Stimulated activated CD8-positive, alpha-beta memory T cell treated with anti-CD3 and anti-CD28 coated beads, Interleukin-4, amount 100 ng/mL, for 4 hours (primary cell): ENCODE measurements at regions not wholly inside any gene's neighbourhood (a gene's known extent, or its start where the extent isn't known, plus 50 kb on each side); places are given as distances from the start of the nearest gene placed in this dataset.

Experiments
- DNase-seq, 2 donors: peaks; one replicate each; pipeline ENCODE4 v3.0.0-alpha.2; 2020; ENCODE audit warnings: low read depth in 2 of 2, low spot score in 1 of 2

DNA sequence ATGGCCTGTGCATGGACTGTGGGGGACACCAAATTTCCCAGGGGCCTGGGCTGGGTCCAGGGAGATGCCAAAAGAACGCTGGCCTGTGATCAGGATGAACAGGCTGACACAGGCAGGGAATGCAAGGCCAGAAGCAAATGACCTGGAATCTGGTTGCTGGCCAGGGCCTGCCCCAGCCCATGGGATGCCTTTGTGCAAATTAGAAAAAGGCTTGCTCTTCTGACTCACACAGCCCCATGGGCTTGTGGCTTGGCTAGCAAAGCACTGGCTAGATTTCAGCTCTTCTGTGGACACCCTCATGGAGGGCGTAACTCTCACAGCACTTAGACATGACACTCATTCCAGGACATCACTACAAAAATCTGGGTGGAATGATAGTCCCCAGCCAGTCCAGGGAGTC, 356.0 kb downstream of the SHQ1 start:
- no peak for DNase-seq

DNA sequence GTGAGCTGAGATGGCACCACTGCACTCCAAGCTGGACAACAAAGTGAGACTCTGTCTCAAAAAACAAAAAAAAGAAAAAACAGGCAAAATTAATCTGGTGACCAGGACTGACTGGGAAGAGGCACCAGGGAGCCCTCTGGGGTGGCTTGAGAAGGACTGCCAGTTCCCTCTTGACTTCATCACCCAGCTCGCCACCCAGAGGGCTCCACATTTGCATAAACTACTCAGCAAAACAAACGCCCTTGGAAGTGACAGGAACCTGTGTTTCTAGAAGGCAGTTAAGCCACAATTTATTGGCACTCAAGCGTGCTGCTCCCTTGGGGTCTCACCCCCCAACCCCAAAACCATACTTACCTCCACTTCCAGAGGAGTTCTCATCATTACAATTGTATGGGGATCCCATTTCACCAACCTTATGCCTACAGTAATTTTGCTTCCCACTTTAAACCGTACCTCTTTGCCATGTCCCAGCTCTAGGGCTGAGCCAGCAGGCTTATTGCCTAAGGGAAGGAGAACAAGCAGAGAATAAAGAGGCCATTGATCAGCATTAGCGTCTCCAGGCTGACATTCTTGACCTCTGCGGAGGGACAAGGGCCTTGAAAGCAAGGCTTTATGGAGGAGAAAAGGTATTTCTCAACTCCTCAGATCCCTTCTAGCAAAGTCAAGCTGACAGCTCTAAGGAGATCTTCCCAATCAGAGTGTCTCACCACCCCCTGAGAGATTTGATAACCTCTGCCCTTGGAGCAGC, 357.4 kb downstream of the SHQ1 start:
- DNase-seq, result no peak

- no peak for DNase-seq
Observed at GRCh38 chr3:72489901-72490300, 358.3 kb downstream of the SHQ1 start.

GRCh38 chr3:72488738-72489035, 359.6 kb downstream of the SHQ1 start:
- no peak for DNase-seq

DNA sequence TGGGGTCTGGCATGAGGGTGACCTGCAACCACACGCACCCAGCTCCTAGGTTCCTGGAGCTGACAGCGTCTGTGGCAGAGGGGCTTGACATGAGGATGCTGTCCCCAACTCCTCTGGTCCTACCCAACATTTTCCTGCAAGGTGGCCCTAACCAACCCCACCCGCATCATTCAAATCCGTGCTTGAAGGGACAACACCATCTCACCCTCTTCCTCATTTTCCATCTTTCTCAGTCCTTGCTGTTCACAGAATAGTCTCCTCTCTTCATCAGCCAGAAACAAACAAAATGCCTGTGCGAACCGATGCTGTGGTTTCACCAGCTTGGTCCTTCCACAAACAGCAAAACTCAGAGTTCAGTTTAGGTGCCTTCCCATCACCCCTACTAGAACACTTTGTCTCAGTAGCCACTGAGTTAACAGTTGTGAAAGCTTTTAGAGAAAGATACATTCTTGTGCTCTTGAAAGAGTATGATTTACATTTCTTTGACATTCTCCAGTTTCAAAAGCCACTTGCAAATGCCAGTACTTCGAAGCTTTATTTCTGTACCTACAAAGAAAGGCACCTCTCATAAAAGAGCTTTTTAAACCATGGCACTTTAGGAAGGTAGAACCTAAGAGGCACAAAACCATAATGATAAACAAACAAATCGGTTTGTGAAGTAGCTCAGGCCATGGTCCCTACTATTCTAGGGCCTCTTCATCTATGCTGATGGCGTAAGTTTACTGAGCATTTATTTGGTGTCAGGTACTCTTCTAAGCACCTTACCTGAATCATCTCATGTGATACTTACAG, 360.1 kb downstream of the SHQ1 start:
- DNase-seq, result no peak

DNA sequence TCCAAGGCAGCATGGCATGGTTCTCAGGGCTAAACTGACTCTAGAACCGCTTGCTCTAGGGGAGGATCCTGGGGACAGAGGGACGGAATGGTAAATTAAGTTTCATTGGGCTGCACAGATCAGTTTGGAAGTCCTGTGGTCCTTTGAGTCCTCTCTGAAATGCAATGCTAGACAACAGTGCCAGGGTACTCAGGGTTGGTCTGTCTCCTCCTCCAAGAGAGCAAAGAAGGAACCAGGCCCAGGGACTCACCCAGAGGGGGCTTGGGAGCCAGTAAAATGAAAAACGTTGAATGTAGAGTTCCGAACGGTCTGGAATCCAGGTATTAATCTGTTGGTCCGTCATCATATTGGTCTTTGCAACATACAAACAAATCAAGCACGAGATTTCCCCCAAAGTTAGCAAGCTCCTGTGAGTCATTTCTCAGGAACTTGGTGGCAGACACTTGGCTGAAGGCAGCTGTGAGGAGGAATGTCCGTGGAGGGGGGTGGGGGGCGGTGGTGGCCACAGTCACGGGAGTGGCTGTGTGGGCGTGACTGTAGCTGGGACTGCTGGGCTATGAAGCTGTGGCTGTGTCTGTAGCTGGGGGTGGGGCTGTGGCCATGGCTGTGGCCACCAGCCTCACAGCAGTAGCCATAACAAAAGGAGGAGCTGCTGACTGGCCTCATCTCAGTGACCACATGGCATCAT, 361.0 kb downstream of the SHQ1 start:
- peak in 1 of 2 donors; percentile 38 for DNase-seq

- DNase-seq, result no peak
Observed at GRCh38 chr3:72485641-72486040, 362.6 kb downstream of the SHQ1 start.

DNA sequence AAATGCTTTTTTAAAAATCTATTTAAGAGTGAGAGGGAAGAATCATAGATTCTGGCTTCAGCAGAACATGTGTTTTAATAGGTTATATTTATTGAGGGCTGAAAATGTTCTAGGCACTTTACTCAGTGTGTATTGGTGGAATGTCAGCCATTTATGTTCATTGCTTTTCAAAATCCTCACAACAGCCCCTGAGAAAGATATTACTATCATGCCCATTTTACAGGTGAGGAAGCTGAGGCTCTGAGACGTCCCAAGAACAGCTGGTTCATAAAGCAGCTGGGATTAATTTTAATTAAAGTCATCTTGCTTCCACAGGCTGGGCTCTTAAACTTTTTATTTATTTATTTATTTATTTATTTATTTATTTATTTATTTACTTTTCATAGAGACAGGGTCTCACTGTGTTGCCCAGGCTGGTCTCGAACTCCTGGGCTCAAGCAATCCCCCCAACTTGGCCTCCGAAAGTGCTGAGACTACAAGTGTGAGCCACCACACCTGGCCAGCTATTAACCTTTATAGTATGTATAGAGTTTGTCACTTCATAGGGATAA, 364.6 kb downstream of the SHQ1 start:
- no peak for DNase-seq

GRCh38 chr3:72482589-72483321, 365.5 kb downstream of the SHQ1 start:
- peak; percentile 50 to 63 for DNase-seq

GRCh38 chr3:72481542-72481941, 366.7 kb downstream of the SHQ1 start:
- DNase-seq, result no peak

DNA sequence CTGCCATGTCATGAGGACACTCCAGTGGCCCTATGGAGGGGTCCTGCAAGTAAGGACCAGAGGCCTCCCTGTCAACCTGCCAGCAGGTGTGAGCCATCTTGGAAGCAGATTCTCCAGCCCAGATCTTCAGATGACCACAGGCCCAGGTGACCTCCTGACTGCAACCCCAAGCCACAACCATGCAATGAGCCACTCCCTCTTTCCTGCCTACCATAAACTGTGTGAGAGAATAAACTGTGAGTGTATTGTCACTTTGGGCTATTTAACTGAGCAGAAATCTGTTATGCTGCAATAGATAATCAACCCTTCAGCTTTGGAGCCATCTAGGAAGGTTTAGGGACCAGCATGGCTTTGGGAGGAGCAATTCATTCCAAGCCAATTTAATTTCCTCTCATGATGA, 367.9 kb downstream of the SHQ1 start:
- no peak for DNase-seq

DNA sequence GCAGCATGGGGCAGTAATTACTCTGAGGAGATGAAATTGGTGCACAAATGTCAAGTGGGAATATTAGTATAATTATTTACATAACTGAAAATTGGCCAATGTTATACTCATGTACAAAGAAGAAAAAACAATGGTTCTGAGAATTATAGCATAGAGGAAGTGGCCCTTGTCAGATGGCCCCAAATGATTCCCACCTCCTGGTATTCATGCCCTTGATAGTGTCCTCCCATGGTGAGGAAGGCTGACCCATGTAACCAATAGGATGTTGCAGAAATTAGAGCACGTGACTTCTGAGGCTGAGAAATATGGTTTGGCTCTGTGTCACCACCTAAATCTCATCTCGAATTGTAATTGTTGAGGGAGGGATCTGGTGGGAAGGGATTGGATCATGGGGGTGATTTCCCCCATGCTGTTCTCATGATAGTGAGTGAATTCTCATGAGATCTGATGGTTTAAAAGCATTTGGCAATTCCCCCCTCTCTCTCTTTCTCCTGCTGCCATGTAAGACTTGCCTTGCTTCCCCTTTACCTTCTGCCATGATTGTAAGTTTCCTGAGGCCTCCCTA, 368.5 kb downstream of the SHQ1 start:
- DNase-seq, result no peak

DNA sequence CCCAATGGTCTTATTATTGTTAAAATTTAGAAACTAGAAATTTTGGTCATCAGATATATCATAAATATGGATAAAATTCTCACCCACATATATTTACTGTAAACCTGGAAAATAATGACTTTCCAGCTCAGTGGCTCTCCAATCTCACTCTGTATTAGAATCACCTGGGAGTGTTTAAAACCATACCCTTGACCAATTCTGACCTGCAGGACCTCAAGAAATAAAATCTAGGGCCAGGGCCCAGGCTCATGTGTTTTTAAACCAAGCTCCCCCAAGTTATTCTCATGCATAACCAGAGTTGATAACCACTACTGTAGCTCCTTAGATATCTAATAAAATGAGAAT, 372.1 kb downstream of the SHQ1 start:
- DNase-seq, result no peak

DNA sequence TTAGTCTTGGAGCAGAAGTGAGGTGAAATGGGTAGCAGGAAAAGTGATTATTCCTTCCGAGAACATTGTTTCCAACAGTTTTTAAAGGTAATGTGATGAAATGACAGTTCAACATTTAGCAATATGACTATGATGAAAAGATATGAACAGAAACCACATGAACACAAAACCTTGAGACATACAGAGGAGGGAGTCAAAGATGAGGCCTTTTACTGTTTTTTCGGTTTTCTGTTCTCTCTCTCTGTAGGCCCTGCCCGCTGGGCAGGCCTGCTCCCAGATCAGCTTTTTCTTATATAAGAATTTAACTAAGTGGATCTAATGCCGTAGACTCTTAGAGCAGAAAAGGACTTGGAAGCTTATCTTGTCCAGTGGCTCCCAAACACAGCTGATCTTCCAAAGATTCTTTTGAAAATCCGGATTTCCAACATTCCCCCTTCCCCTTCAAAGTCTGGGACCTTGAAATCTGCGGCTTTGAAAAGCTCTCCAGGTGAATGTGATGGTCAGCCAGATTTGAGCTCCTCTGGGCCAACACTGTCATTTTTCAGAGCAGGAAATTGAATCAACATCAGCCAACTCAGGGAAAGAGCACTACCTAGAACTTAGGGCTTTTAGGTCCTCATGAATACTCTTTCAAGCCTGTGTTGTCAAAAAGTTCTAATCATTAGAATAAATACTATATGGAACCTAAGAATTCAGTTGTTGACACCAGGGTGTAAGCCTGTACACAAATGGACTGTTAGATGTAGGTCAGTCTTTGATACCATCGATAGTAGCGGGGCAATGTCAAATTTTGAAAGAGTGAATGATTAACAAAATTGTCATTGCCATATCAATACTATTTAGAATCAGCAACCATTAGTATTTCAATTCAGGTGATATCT, 372.7 kb downstream of the SHQ1 start:
- DNase-seq, result no peak

DNA sequence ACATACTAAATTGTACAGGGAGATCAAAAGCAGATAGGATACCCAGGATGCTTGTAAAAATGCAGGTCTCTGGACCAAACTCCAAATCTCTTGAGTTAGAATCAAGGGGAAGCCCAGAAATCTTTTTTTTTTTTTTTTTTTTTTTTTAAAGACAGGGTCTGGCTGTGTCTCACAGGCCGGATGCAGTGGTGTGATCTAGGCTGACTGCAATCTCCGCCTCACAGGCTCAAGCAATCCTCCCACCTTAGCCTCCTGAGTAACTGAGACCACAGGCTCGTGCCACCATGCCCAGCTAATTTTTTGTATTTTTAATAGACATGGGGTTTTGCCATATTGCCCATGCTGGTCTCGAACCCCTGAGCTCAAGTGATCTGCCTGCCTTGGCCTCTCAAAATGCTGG, 373.5 kb downstream of the SHQ1 start:
- no peak for DNase-seq

- DNase-seq, result no peak
Observed at GRCh38 chr3:72473156-72473555, 375.1 kb downstream of the SHQ1 start.

DNA sequence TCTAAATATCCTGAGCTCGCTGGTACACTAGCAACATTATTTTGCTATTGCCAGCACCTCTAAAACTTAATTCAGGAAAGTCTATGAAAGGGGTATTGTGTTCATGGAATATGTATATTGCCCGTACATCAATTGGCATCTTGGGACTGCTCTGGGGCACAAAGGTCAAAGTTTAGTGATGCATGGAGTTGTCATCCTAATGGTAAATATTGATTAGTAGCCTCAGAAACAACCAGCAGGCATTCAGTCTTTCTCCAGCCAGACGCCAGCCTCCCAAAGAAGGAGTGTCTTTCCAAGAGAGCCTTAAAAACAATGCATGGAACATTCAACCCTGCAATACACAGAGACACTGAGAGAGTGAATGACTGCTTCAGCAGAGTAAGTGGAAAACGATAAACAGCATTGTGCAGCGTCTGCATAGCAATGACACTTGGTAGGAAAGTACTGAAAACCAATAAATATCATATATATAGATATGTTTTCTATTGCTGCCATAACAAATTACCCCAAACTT, 377.3 kb downstream of the SHQ1 start:
- no peak for DNase-seq

DNA sequence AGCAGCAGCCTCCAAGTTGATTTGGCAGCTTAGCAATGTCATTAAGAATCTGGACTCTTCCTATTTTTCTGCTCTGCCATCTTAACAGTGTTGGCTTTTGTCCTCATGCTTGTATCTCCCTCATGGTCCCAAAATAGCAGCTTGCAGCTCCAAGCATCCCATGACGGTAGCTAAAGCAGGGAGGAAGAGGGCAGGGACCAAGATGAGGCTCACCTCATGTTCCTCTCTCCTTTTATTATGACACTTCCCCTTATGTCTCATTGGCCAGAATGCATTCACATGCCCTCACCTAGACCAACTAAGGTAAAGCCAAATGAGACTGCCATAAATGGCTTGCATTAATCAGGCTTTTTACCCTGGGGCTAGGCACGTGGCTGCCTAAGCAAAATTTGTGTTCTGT, 382.4 kb downstream of the SHQ1 start:
- DNase-seq, result no peak

DNA sequence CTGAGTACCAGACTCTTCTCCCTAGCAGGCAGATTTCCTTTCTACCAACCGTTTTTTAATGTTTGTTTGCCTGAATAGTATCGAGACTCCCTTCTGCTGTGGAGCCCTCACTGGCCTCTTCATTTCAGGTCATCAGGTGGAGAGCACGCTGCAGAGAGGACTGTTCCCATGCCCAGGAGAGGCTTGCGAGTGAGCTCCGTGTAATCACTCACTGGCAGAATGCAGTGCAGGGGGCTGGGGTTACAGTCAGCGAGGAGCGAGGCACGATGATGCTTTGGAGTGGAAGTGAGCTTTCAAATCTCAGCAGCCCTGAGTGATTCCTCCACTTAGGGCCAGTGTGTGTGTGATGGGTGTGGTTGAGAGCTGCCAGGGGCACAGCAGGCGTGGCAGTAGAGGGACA, 385.2 kb downstream of the SHQ1 start:
- DNase-seq, result no peak

- DNase-seq, result no peak
Observed at GRCh38 chr3:72462595-72463011, 385.6 kb downstream of the SHQ1 start.
